Uterus (tissue), 3 donors: ENCODE measurements at regions not wholly inside any gene's neighbourhood (a gene's known extent, or its start where the extent isn't known, plus 50 kb on each side); places are given as distances from the start of the nearest gene placed in this dataset.

Experiments used
- DNase-seq, 2 donors: peaks; one replicate each; pipeline ENCODE4 v3.0.0-alpha.2; 2019 to 2020
- H3K27ac ChIP-seq, 2 donors: fragments of 200-600 bp; sonication (generic); 1 replicate in 1 of 2; 2 replicates in 1 of 2; pipeline ENCODE4 v1.5.1; 2016 to 2018
- H3K27me3 ChIP-seq, 2 donors: fragments of 200-600 bp; sonication (generic); one replicate each; pipeline ENCODE4 v1.5.1; 2018 to 2019; ENCODE audit warnings: control low read depth in 1 of 2
- H3K36me3 ChIP-seq, 2 donors: fragments of 200-600 bp; sonication (generic); one replicate each; pipeline ENCODE4 v1.5.1; 2019; ENCODE audit warnings: control low read depth in 1 of 2
- H3K4me1 ChIP-seq, 2 donors: fragments of 200-600 bp; sonication (generic); one replicate each; pipeline ENCODE4 v1.5.1; 2018 to 2019; ENCODE audit warnings: control low read depth in 1 of 2
- H3K4me3 ChIP-seq, 2 donors: fragments of 200-600 bp; sonication (generic); 1 replicate in 1 of 2; 2 replicates in 1 of 2; pipeline ENCODE4 v1.5.1; 2018 to 2019; ENCODE audit warnings: mild to moderate bottlenecking in 1 of 2
- H3K9me3 ChIP-seq, 2 donors: fragments of 200-600 bp; sonication (generic); one replicate each; pipeline ENCODE4 v1.5.1; 2019; ENCODE audit warnings: control low read depth in 1 of 2
- CTCF ChIP-seq, 4 experiments: fragments of 200-600 bp in 2 of 4; fragments of 450-650 bp in 2 of 4; sonication (generic) in 2 of 4; IDR thresholded peaks; one replicate each; pipeline ENCODE4 v1.5.1; 2016 to 2019; ENCODE audit warnings: antibody characterized with exemption in 4 of 4, mild to moderate bottlenecking in 2 of 4, moderate library complexity in 1 of 4
- POLR2A ChIP-seq, 2 donors: fragments of 450-650 bp; IDR thresholded peaks; one replicate each; pipeline ENCODE4 v1.6.1; 2016; ENCODE audit warnings: antibody characterized with exemption in 2 of 2, mild to moderate bottlenecking in 1 of 2, moderate library complexity in 1 of 2
- intact Hi-C: fragments of 100-400 bp; cut with DNase I; formaldehyde crosslinking; loops from one replicate; pipeline ENCODE4 v1.15.1; 2023; ENCODE audit warnings: low total_unique reads
- donor health status: DM: yes; HTN: yes; CAD: no.

GRCh38 chr2:117085737-117086136 is 728.8 kb upstream of the DDX18 start:
- H3K27me3 ChIP-seq, result no peaks in the 10 kb centered on the region

DNA sequence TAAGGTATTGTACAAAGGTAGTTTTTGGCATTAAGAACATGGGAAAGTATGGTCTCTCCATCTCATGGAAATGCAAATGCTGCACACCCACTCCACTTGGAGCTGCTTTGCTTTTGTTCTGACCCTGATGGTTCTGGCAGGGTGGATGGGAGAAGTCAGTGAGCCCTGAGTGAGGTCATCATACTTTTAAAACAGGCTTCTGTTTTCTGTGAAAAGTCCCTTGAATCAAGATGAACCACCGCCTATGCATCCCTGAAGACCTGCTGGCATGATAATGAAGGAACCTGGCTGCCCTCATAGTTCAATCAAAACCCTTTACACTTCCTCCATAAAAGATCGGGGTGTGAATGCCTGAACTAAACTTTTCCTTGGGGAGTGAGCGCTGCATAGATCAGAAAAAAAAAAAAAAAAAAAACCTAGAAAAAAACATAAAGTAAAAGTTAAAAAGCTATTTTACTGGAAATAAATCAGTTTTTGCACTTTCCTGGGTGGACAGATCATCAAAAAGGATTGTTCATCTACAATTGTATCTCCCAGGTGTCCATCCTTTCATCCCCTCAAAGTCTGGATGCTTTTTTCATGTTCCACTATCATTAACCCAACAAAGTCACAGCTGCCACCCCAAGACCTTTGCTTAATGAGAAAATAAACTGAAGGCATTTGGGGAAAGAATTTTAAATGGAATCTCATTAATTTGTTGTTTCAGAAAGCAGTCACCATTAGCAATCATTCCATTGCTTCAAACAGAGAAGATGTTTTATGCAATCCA is 728.1 kb upstream of the DDX18 start:
- Histone ChIP-seq H3K27me3 (no peaks in the 10 kb centered on the region), H3K36me3 (no peaks in the 10 kb centered on the region), H3K4me3 (no peak overlapping the region), H3K9me3 (no peaks in the 10 kb centered on the region), H3K4me1 (no peaks in the 10 kb centered on the region), H3K27ac (no peak overlapping the region)
- intact Hi-C loops, result no loop called here
- TF ChIP-seq CTCF (IDR thresholded peaks at IDR 0.05) (no peak), POLR2A (IDR thresholded peaks at IDR 0.05) (no peak)
- DNase-seq, result no peak

More at GRCh38 chr2:117085737-117086136, 728.8 kb upstream of the DDX18 start:
- TF ChIP-seq CTCF (IDR thresholded peaks at IDR 0.05) (no peak), POLR2A (IDR thresholded peaks at IDR 0.05) (no peak)
- Histone ChIP-seq H3K9me3 (no peaks in the 10 kb centered on the region), H3K36me3 (no peaks in the 10 kb centered on the region), H3K4me3 (no peak overlapping the region), H3K27ac (no peak overlapping the region), H3K4me1 (no peaks in the 10 kb centered on the region)
- intact Hi-C loops, result no loop called here
- DNase-seq, result no peak

DNA sequence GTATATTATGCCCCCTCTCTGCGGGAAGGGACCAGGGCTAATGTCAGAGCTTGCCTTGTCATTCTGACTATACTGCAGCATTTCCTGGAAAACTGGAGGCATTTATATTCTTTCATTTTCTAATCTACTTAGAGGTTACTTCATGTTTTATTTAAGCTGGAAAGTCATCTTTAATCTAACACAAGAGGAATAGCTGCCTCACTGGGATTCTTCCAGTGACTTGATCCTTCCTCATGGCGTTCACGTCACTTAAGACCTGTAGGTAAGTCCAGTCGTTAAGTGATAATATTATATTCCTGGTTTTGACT is 727.6 kb upstream of the DDX18 start:
- no peak for DNase-seq
- intact Hi-C loops, result no loop called here
- Histone ChIP-seq H3K9me3 (no peaks in the 10 kb centered on the region), H3K36me3 (no peaks in the 10 kb centered on the region), H3K27ac (no peak overlapping the region), H3K27me3 (no peaks in the 10 kb centered on the region), H3K4me1 (no peaks in the 10 kb centered on the region), H3K4me3 (no peak overlapping the region)
- no peak for TF ChIP-seq POLR2A (IDR thresholded peaks at IDR 0.05)
- TF ChIP-seq CTCF (IDR thresholded peaks at IDR 0.05), result no peak

- no peak for TF ChIP-seq POLR2A (IDR thresholded peaks at IDR 0.05)
- no peak for TF ChIP-seq CTCF (IDR thresholded peaks at IDR 0.05)
- intact Hi-C loops, result no loop called here
Measured at GRCh38 chr2:117087535-117088291, 726.8 kb upstream of the DDX18 start.

More at GRCh38 chr2:117087535-117088291, 726.8 kb upstream of the DDX18 start:
- Histone ChIP-seq H3K27ac (no peak overlapping the region), H3K36me3 (no peaks in the 10 kb centered on the region), H3K27me3 (no peaks in the 10 kb centered on the region), H3K4me1 (no peaks in the 10 kb centered on the region), H3K9me3 (no peaks in the 10 kb centered on the region), H3K4me3 (no peak overlapping the region)
- no peak for DNase-seq
